ENCODE measurements at regions not wholly inside any gene's neighbourhood (a gene's known extent, or its start where the extent isn't known, plus 50 kb on each side); places are given as distances from the start of the nearest gene placed in this dataset.
A peak's percentile ranks its signal among the peaks of the same experiment; 100 is the strongest.

- no peak for TF ChIP-seq DPF2 (CRISPR knock-in tag; IDR thresholded peaks at IDR 0.05; ENCODE audit: borderline replicate concordance, low read depth)
- peak; percentile 46; the same call in 1 of the 2 replicates for TF ChIP-seq SIN3A (IDR thresholded peaks at IDR 0.05; ENCODE audit: borderline replicate concordance, low read depth, low read length)
- peak; percentile 28; the same call in 1 of the 2 replicates for TF ChIP-seq ZNF724P (CRISPR knock-in tag; IDR thresholded peaks at IDR 0.05; ENCODE audit: borderline replicate concordance)
- no peak for TF ChIP-seq HMG20A (CRISPR knock-in tag; IDR thresholded peaks at IDR 0.05; ENCODE audit: borderline replicate concordance)
- peak; percentile 58 for TF ChIP-seq ERF (CRISPR knock-in tag; IDR thresholded peaks at IDR 0.05)
- peak; percentile 43; the same call in 1 of the 2 replicates for TF ChIP-seq ZNF770 (CRISPR knock-in tag; IDR thresholded peaks at IDR 0.05)
- TF ChIP-seq GATAD1 (CRISPR knock-in tag; IDR thresholded peaks at IDR 0.05), result peak; percentile 85
- no peak for TF ChIP-seq CSRNP2 (CRISPR knock-in tag; conservative IDR thresholded peaks at IDR 0.05; ENCODE audit: low read depth)
- no peak for TF ChIP-seq ATF5 (CRISPR knock-in tag; IDR thresholded peaks at IDR 0.05; ENCODE audit: low read depth)
- peak; percentile 72; the same call in 1 of the 2 replicates for TF ChIP-seq MYPOP (CRISPR knock-in tag; IDR thresholded peaks at IDR 0.05)
- 0 out of 2 replicates have a peak, but pooled peaks have one; percentile 30 for TF ChIP-seq ATF2 (CRISPR knock-in tag; IDR thresholded peaks at IDR 0.05)
- TF ChIP-seq THAP9 (CRISPR knock-in tag; IDR thresholded peaks at IDR 0.05; ENCODE audit: borderline replicate concordance), result peak; percentile 62
- TF ChIP-seq ZNF772 (CRISPR knock-in tag; IDR thresholded peaks at IDR 0.05), result peak; percentile 67
- TF ChIP-seq ZNF792 (CRISPR knock-in tag; IDR thresholded peaks at IDR 0.05), result peak; percentile 61; the same call in 1 of the 2 replicates
- TF ChIP-seq ZNF510 (CRISPR knock-in tag; IDR thresholded peaks at IDR 0.05; ENCODE audit: low read depth), result 0 out of 2 replicates have a peak, but pooled peaks have one; percentile 46
These were observed 122.1 kb upstream of the VKORC1L1 start (continued) for GRCh38 chr7:65750511-65751344.
